Liver (tissue), 8 donors: ENCODE measurements at regions not wholly inside any gene's neighbourhood (a gene's known extent, or its start where the extent isn't known, plus 50 kb on each side); places are given as distances from the start of the nearest gene placed in this dataset.

Experiments used
- DNase-seq: peaks from one replicate; pipeline ENCODE4 v3.0.0-alpha.2; 2017; ENCODE audit warnings: low spot score
- H3K27ac ChIP-seq, 2 donors: one replicate each; pipeline ENCODE4 v1.7.0; 2013; ENCODE audit warnings: inconsistent platforms in 2 of 2, low read length in 2 of 2, control low read depth in 1 of 2, low read depth in 1 of 2, mild to moderate bottlenecking in 1 of 2
- H3K27me3 ChIP-seq, 4 donors: one replicate each; pipeline versions ENCODE4 v1.6.1 to v1.7.0; 2013; ENCODE audit warnings: low read length in 3 of 4, inconsistent platforms in 1 of 4, mild to moderate bottlenecking in 1 of 4, moderate library complexity in 1 of 4; ENCODE audit not compliant: control insufficient read depth in 4 of 4, insufficient read depth in 4 of 4
- H3K36me3 ChIP-seq, 4 donors: one replicate each; pipeline versions ENCODE4 v1.6.1 to v1.7.0; 2013; ENCODE audit warnings: low read length in 3 of 4, mild to moderate bottlenecking in 3 of 4, low read depth in 1 of 4, moderate library complexity in 1 of 4; ENCODE audit not compliant: control insufficient read depth in 4 of 4, insufficient read depth in 3 of 4
- H3K4me1 ChIP-seq, 4 donors: one replicate each; pipeline versions ENCODE4 v1.6.1 to v1.7.0; 2013; ENCODE audit warnings: low read length in 3 of 4, mild to moderate bottlenecking in 3 of 4, moderate library complexity in 1 of 4; ENCODE audit not compliant: control insufficient read depth in 4 of 4, insufficient read depth in 4 of 4
- H3K4me3 ChIP-seq, 3 donors: one replicate each; pipeline versions ENCODE4 v1.6.1 to v1.7.0; 2013; ENCODE audit warnings: low read length in 3 of 3, control low read depth in 1 of 3, low read depth in 1 of 3, mild to moderate bottlenecking in 1 of 3
- H3K9ac ChIP-seq, 2 donors: one replicate each; pipeline ENCODE4 v1.7.0; 2013; ENCODE audit warnings: low read length in 2 of 2, mild to moderate bottlenecking in 2 of 2, moderate library complexity in 2 of 2, control low read depth in 1 of 2, low read depth in 1 of 2
- H3K9me3 ChIP-seq, 4 donors: one replicate each; pipeline versions ENCODE4 v1.6.1 to v1.7.0; 2013; ENCODE audit warnings: low read length in 3 of 4; ENCODE audit not compliant: control insufficient read depth in 4 of 4
- FOXA1 ChIP-seq: IDR thresholded peaks from 2 replicates; pipeline ENCODE4 v1.6.1; 2016; ENCODE audit warnings: antibody characterized with exemption
- FOXA2 ChIP-seq: IDR thresholded peaks from 2 replicates; pipeline ENCODE4 v1.6.1; 2016; ENCODE audit warnings: antibody characterized with exemption
- HNF4A ChIP-seq, 2 donors: conservative IDR thresholded peaks; 2 replicates each; pipeline ENCODE4 v1.6.1; 2016; ENCODE audit warnings: antibody characterized with exemption in 2 of 2, mild to moderate bottlenecking in 2 of 2
- NR2F2 ChIP-seq: IDR thresholded peaks from 2 replicates; pipeline ENCODE4 v1.6.1; 2016; ENCODE audit warnings: antibody characterized with exemption
- RAD21 ChIP-seq, 2 donors: IDR thresholded peaks; 2 replicates each; pipeline ENCODE4 v1.6.1; 2016; ENCODE audit warnings: antibody characterized with exemption in 2 of 2, mild to moderate bottlenecking in 2 of 2
- SP1 ChIP-seq: IDR thresholded peaks from 2 replicates; pipeline ENCODE4 v1.6.1; 2018; ENCODE audit warnings: antibody characterized with exemption, mild to moderate bottlenecking
- WGBS: extraction: QIAGEN DNeasy Blood & Tissue Kit; methylation state at CpG from one replicate; pipeline ENCODE4 v1.1.7; 2013; 5-methylcytosine and 5-hydroxymethylcytosine counted together
- TF ChIP-seq, protein P1 (sequence below): IDR thresholded peaks from 2 replicates; pipeline ENCODE4 v1.6.1; 2016; ENCODE audit warnings: antibody characterized with exemption
- TF ChIP-seq, protein P2 (sequence below): IDR thresholded peaks from 2 replicates; pipeline ENCODE4 v1.6.1; 2016; ENCODE audit warnings: antibody characterized with exemption
- TF ChIP-seq, protein P3 (sequence below): IDR thresholded peaks from 2 replicates; pipeline ENCODE4 v1.6.1; 2016; ENCODE audit warnings: antibody characterized with exemption, mild to moderate bottlenecking
- TF ChIP-seq, protein P4 (sequence below): fragments of 150-350 bp; IDR thresholded peaks from 2 replicates; pipeline ENCODE4 v1.5.1; 2017; ENCODE audit warnings: improper control_type of control experiment, low read depth, low read length; ENCODE audit not compliant: missing input control
- TF ChIP-seq, protein P5 (sequence below): IDR thresholded peaks from 2 replicates; pipeline ENCODE4 v1.6.1; 2016; ENCODE audit warnings: antibody characterized with exemption
- donor health status: healthy.
- donor health status: healthy.
- donor health status: healthy.
- donor health status: healthy.
- donor health status: healthy.

DNA sequence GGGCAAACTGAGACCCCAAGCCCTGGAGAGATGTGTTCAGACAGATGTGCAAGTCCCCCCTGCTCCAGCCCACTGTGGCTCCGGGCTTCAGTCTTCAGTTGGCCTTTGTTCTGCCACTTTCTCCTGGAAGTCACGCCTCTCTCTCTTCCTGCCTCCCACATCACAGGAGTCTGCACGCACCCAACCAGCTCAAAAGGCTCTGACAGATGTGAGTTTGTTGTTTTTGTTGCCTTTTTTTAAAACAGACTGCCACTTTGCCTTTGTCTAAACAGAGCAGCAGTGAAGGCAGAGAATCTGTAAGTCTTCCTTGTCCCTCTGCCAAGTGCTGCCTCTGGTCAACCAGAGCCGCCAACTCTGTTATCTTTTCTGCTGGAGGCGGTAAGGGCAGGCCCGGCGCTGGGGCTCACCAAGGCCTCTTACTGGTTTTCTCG is 149.7 kb downstream of the TFAP2C start:
- no peak overlapping the region for H3K9ac ChIP-seq
- TF ChIP-seq RAD21 (IDR thresholded peaks at IDR 0.05): peak in 1 of 2 donors; percentile 18
- TF ChIP-seq, protein P1, sequence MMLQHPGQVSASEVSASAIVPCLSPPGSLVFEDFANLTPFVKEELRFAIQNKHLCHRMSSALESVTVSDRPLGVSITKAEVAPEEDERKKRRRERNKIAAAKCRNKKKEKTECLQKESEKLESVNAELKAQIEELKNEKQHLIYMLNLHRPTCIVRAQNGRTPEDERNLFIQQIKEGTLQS: no peak
- H3K36me3 ChIP-seq: no peaks in the 10 kb centered on the region
- H3K4me3 ChIP-seq: no peak overlapping the region
- H3K4me1 ChIP-seq: peaks cover 4 to 8% (median 7%) of the 10 kb centered on the region in 4 donors
- no peak overlapping the region for H3K27ac ChIP-seq
- no peak for DNase-seq
- WGBS: 30% methylated on average over 8 of the region's 8 CpGs
- H3K27me3 ChIP-seq: no peaks in the 10 kb centered on the region
- H3K9me3 ChIP-seq: no peaks in the 10 kb centered on the region

DNA sequence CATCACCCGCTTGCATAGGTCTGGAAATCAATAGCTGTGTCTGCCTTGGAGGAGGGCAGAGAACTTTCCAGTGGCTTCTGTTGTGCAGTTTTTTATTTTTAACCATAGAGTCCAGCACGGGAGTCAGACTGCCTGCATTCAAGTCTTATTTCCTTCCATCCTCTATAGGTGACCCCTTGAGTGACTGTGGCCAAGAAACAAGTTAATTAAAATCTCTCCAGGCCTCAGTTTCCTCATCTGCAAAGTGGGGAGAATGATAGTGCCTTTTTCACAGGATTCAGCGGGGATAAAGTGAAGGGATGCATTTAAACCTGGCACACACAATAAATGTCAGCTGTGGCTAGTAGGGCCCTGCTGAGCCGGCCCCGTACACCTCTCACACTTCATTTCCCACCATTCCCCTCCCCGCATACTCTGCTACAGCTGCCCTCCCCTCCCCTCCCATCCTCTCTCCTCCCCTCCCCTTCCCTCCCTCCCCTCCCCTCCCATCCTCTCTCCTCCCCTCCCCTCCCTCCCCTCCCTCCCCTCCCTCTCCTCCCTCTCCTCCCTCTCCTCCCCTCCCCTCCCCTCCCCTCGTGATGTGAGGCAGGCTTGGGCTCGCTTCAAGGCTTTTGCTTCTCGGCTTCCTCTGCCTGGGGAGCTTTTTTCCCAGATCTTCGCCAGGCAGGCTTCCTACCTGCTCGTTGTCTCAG is 150.5 kb downstream of the TFAP2C start:
- H3K27ac ChIP-seq: no peak overlapping the region
- TF ChIP-seq, protein P1: no peak
- TF ChIP-seq, protein P2, sequence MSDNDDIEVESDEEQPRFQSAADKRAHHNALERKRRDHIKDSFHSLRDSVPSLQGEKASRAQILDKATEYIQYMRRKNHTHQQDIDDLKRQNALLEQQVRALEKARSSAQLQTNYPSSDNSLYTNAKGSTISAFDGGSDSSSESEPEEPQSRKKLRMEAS: no peak
- no peak for TF ChIP-seq NR2F2
- TF ChIP-seq SP1: no peak
- TF ChIP-seq, protein P3, sequence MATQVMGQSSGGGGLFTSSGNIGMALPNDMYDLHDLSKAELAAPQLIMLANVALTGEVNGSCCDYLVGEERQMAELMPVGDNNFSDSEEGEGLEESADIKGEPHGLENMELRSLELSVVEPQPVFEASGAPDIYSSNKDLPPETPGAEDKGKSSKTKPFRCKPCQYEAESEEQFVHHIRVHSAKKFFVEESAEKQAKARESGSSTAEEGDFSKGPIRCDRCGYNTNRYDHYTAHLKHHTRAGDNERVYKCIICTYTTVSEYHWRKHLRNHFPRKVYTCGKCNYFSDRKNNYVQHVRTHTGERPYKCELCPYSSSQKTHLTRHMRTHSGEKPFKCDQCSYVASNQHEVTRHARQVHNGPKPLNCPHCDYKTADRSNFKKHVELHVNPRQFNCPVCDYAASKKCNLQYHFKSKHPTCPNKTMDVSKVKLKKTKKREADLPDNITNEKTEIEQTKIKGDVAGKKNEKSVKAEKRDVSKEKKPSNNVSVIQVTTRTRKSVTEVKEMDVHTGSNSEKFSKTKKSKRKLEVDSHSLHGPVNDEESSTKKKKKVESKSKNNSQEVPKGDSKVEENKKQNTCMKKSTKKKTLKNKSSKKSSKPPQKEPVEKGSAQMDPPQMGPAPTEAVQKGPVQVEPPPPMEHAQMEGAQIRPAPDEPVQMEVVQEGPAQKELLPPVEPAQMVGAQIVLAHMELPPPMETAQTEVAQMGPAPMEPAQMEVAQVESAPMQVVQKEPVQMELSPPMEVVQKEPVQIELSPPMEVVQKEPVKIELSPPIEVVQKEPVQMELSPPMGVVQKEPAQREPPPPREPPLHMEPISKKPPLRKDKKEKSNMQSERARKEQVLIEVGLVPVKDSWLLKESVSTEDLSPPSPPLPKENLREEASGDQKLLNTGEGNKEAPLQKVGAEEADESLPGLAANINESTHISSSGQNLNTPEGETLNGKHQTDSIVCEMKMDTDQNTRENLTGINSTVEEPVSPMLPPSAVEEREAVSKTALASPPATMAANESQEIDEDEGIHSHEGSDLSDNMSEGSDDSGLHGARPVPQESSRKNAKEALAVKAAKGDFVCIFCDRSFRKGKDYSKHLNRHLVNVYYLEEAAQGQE: no peak
- TF ChIP-seq, protein P4, sequence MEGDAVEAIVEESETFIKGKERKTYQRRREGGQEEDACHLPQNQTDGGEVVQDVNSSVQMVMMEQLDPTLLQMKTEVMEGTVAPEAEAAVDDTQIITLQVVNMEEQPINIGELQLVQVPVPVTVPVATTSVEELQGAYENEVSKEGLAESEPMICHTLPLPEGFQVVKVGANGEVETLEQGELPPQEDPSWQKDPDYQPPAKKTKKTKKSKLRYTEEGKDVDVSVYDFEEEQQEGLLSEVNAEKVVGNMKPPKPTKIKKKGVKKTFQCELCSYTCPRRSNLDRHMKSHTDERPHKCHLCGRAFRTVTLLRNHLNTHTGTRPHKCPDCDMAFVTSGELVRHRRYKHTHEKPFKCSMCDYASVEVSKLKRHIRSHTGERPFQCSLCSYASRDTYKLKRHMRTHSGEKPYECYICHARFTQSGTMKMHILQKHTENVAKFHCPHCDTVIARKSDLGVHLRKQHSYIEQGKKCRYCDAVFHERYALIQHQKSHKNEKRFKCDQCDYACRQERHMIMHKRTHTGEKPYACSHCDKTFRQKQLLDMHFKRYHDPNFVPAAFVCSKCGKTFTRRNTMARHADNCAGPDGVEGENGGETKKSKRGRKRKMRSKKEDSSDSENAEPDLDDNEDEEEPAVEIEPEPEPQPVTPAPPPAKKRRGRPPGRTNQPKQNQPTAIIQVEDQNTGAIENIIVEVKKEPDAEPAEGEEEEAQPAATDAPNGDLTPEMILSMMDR: no peak
- no peak for TF ChIP-seq HNF4A (conservative IDR thresholded peaks at IDR 0.05)
- TF ChIP-seq RAD21 (IDR thresholded peaks at IDR 0.05): no peak
- TF ChIP-seq FOXA2: no peak
- H3K4me1 ChIP-seq: peaks cover 4 to 8% (median 7%) of the 10 kb centered on the region in 4 donors
- no peak overlapping the region for H3K4me3 ChIP-seq
- no peaks in the 10 kb centered on the region for H3K27me3 ChIP-seq
- no peak overlapping the region for H3K9ac ChIP-seq
- H3K36me3 ChIP-seq: no peaks in the 10 kb centered on the region
- WGBS: 73% methylated on average over 11 of the region's 11 CpGs
- H3K9me3 ChIP-seq: no peaks in the 10 kb centered on the region
- DNase-seq: no peak

DNA sequence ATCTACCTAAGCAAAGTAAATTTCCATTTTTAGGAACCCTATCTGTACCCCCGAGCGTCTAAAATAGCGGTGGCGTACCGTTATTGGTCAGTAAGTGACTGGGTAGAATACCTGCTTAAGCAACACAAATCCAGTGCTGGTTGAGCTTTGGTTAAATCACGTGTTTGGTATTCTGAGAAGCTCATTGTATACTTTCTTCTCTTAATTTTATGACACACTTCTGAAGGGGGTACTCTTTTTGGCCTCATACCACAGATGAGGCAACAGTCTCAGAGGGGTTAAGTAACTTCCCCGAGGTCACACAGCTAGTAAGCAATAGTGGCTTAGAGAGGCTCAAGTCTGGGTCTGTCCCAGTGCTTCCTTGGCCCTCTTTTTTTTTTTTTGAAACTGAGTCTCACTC is 151.2 kb downstream of the TFAP2C start:
- no peaks in the 10 kb centered on the region for H3K36me3 ChIP-seq
- no peak overlapping the region for H3K4me3 ChIP-seq
- no peak overlapping the region for H3K9ac ChIP-seq
- H3K27ac ChIP-seq: no peak overlapping the region
- peaks cover 4 to 8% (median 7%) of the 10 kb centered on the region in 4 donors for H3K4me1 ChIP-seq
- DNase-seq: no peak
- H3K27me3 ChIP-seq: no peaks in the 10 kb centered on the region
- no peaks in the 10 kb centered on the region for H3K9me3 ChIP-seq
- 73% methylated on average over 7 of the region's 7 CpGs for WGBS
- TF ChIP-seq, protein P3: no peak
- TF ChIP-seq, protein P4: no peak
- TF ChIP-seq FOXA2 (no peak), HNF4A (conservative IDR thresholded peaks at IDR 0.05) (no peak), FOXA1 (no peak)
- TF ChIP-seq, protein P5, sequence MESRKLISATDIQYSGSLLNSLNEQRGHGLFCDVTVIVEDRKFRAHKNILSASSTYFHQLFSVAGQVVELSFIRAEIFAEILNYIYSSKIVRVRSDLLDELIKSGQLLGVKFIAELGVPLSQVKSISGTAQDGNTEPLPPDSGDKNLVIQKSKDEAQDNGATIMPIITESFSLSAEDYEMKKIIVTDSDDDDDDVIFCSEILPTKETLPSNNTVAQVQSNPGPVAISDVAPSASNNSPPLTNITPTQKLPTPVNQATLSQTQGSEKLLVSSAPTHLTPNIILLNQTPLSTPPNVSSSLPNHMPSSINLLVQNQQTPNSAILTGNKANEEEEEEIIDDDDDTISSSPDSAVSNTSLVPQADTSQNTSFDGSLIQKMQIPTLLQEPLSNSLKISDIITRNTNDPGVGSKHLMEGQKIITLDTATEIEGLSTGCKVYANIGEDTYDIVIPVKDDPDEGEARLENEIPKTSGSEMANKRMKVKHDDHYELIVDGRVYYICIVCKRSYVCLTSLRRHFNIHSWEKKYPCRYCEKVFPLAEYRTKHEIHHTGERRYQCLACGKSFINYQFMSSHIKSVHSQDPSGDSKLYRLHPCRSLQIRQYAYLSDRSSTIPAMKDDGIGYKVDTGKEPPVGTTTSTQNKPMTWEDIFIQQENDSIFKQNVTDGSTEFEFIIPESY: no peak
